ENCODE measurements at regions not wholly inside any gene's neighbourhood (a gene's known extent, or its start where the extent isn't known, plus 50 kb on each side); places are given as distances from the start of the nearest gene placed in this dataset.

DNA sequence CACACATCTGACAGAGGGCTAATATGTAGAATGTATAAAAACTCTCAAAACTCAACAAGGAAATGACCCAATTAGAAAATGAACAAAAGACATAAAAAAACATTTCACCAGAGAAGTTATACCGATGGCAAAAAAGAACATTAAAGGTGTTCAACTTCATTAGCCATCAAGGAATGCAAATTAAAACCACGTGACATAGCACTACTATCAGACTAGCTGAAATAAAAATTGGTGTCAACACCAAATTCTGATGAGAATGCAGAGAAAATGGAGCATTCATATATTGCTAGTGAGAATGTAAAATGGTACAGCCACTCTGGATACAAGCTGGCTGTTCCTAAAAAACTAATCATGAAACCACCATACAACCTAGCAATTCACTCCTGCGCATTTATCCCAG, 128.0 kb downstream of the INSIG2 start:
- TF ChIP-seq KAT7 (CRISPR knock-in tag; IDR thresholded peaks at IDR 0.05; ENCODE audit: borderline replicate concordance) = no peak
- no peak for TF ChIP-seq ZNF263 (CRISPR knock-in tag; IDR thresholded peaks at IDR 0.05; ENCODE audit: low read depth)
- TF ChIP-seq, protein P1, sequence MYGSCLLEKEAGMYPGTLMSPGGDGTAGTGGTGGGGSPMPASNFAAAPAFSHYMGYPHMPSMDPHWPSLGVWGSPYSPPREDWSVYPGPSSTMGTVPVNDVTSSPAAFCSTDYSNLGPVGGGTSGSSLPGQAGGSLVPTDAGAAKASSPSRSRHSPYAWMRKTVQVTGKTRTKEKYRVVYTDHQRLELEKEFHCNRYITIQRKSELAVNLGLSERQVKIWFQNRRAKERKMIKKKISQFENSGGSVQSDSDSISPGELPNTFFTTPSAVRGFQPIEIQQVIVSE (CRISPR knock-in tag; IDR thresholded peaks at IDR 0.05; ENCODE audit: borderline replicate concordance) = no peak
- no peak for TF ChIP-seq ETV6 (CRISPR knock-in tag; IDR thresholded peaks at IDR 0.05)
- TF ChIP-seq SOX15 (CRISPR knock-in tag; IDR thresholded peaks at IDR 0.05) = no peak
- TF ChIP-seq, protein P2, sequence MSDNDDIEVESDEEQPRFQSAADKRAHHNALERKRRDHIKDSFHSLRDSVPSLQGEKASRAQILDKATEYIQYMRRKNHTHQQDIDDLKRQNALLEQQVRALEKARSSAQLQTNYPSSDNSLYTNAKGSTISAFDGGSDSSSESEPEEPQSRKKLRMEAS (CRISPR knock-in tag; IDR thresholded peaks at IDR 0.05) = no peak
- no peak for TF ChIP-seq JAZF1 (CRISPR knock-in tag; IDR thresholded peaks at IDR 0.05)
- TF ChIP-seq, protein P3, sequence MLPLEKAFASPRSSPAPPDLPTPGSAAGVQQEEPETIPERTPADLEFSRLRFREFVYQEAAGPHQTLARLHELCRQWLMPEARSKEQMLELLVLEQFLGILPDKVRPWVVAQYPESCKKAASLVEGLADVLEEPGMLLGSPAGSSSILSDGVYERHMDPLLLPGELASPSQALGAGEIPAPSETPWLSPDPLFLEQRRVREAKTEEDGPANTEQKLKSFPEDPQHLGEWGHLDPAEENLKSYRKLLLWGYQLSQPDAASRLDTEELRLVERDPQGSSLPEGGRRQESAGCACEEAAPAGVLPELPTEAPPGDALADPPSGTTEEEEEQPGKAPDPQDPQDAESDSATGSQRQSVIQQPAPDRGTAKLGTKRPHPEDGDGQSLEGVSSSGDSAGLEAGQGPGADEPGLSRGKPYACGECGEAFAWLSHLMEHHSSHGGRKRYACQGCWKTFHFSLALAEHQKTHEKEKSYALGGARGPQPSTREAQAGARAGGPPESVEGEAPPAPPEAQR (CRISPR knock-in tag; IDR thresholded peaks at IDR 0.05) = no peak
- TF ChIP-seq PRRX2 (CRISPR knock-in tag; IDR thresholded peaks at IDR 0.05) = no peak
- no peak for TF ChIP-seq MYBL2 (CRISPR knock-in tag; IDR thresholded peaks at IDR 0.05)
- TF ChIP-seq, protein P4, sequence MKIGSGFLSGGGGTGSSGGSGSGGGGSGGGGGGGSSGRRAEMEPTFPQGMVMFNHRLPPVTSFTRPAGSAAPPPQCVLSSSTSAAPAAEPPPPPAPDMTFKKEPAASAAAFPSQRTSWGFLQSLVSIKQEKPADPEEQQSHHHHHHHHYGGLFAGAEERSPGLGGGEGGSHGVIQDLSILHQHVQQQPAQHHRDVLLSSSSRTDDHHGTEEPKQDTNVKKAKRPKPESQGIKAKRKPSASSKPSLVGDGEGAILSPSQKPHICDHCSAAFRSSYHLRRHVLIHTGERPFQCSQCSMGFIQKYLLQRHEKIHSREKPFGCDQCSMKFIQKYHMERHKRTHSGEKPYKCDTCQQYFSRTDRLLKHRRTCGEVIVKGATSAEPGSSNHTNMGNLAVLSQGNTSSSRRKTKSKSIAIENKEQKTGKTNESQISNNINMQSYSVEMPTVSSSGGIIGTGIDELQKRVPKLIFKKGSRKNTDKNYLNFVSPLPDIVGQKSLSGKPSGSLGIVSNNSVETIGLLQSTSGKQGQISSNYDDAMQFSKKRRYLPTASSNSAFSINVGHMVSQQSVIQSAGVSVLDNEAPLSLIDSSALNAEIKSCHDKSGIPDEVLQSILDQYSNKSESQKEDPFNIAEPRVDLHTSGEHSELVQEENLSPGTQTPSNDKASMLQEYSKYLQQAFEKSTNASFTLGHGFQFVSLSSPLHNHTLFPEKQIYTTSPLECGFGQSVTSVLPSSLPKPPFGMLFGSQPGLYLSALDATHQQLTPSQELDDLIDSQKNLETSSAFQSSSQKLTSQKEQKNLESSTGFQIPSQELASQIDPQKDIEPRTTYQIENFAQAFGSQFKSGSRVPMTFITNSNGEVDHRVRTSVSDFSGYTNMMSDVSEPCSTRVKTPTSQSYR (CRISPR knock-in tag; IDR thresholded peaks at IDR 0.05) = no peak
- TF ChIP-seq NFYB (CRISPR knock-in tag; conservative IDR thresholded peaks at IDR 0.05; ENCODE audit: low read depth) = no peak
- ATAC-seq = no peak
- CTCF ChIA-PET = interaction anchor here (0.6 to 1.8 kb wide), 3 partner anchors 14 to 379 kb away, joined by 3 to 5 read pairs (median 4); no protein-coding TSS in a partner anchor

DNA sequence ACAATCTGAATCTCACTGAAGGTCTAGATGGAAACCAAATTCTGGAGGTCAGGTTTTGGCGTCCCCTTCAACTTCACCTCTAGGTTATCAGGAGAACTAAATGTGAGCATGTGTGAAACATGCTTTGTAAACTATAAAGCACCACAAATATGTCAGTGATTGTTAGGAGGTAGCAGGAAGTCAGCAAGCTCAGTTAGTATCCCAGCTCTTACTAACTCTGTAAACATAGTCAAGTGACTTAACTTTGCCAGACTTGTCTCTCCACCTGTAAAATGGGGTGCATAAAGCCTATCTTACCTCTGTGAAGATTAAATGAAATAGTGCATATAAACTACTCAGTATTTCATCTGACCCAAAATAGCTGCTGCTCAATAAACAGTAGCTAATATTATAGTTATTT, 121.5 kb downstream of the INSIG2 start:
- POLR2A ChIA-PET = no interaction called here
- DNase-seq (ENCODE audit: low spot score) = no peak
- Mint-ChIP-seq H3K4me1 (no peaks in the 10 kb centered on the region), H3K27me3 (ENCODE audit: low read depth) (no peaks in the 10 kb centered on the region; the same call in none of the 2 replicates), H3K36me3 (no peaks in the 10 kb centered on the region), H3K27ac (no peak overlapping the region), H3K9me3 (no peaks in the 10 kb centered on the region), H3K4me3 (no peak overlapping the region)
- no peak for ATAC-seq
- TF ChIP-seq EMX1 (CRISPR knock-in tag; IDR thresholded peaks at IDR 0.05) (no peak), FOXK1 (CRISPR knock-in tag; IDR thresholded peaks at IDR 0.05) (no peak), JAZF1 (CRISPR knock-in tag; IDR thresholded peaks at IDR 0.05) (no peak), ZNF219 (CRISPR knock-in tag; IDR thresholded peaks at IDR 0.05; ENCODE audit: borderline replicate concordance) (no peak), ZNF317 (CRISPR knock-in tag; IDR thresholded peaks at IDR 0.05; ENCODE audit: borderline replicate concordance, low read depth) (no peak)
- TF ChIP-seq, protein P5, sequence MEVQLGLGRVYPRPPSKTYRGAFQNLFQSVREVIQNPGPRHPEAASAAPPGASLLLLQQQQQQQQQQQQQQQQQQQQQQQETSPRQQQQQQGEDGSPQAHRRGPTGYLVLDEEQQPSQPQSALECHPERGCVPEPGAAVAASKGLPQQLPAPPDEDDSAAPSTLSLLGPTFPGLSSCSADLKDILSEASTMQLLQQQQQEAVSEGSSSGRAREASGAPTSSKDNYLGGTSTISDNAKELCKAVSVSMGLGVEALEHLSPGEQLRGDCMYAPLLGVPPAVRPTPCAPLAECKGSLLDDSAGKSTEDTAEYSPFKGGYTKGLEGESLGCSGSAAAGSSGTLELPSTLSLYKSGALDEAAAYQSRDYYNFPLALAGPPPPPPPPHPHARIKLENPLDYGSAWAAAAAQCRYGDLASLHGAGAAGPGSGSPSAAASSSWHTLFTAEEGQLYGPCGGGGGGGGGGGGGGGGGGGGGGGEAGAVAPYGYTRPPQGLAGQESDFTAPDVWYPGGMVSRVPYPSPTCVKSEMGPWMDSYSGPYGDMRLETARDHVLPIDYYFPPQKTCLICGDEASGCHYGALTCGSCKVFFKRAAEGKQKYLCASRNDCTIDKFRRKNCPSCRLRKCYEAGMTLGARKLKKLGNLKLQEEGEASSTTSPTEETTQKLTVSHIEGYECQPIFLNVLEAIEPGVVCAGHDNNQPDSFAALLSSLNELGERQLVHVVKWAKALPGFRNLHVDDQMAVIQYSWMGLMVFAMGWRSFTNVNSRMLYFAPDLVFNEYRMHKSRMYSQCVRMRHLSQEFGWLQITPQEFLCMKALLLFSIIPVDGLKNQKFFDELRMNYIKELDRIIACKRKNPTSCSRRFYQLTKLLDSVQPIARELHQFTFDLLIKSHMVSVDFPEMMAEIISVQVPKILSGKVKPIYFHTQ (CRISPR knock-in tag; IDR thresholded peaks at IDR 0.05) = no peak
- TF ChIP-seq, protein P6, sequence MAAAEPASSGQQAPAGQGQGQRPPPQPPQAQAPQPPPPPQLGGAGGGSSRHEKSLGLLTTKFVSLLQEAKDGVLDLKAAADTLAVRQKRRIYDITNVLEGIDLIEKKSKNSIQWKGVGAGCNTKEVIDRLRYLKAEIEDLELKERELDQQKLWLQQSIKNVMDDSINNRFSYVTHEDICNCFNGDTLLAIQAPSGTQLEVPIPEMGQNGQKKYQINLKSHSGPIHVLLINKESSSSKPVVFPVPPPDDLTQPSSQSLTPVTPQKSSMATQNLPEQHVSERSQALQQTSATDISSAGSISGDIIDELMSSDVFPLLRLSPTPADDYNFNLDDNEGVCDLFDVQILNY (CRISPR knock-in tag; IDR thresholded peaks at IDR 0.05) = no peak
- TF ChIP-seq, protein P7, sequence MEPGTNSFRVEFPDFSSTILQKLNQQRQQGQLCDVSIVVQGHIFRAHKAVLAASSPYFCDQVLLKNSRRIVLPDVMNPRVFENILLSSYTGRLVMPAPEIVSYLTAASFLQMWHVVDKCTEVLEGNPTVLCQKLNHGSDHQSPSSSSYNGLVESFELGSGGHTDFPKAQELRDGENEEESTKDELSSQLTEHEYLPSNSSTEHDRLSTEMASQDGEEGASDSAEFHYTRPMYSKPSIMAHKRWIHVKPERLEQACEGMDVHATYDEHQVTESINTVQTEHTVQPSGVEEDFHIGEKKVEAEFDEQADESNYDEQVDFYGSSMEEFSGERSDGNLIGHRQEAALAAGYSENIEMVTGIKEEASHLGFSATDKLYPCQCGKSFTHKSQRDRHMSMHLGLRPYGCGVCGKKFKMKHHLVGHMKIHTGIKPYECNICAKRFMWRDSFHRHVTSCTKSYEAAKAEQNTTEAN (CRISPR knock-in tag; IDR thresholded peaks at IDR 0.05) = no peak
- TF ChIP-seq, protein P8, sequence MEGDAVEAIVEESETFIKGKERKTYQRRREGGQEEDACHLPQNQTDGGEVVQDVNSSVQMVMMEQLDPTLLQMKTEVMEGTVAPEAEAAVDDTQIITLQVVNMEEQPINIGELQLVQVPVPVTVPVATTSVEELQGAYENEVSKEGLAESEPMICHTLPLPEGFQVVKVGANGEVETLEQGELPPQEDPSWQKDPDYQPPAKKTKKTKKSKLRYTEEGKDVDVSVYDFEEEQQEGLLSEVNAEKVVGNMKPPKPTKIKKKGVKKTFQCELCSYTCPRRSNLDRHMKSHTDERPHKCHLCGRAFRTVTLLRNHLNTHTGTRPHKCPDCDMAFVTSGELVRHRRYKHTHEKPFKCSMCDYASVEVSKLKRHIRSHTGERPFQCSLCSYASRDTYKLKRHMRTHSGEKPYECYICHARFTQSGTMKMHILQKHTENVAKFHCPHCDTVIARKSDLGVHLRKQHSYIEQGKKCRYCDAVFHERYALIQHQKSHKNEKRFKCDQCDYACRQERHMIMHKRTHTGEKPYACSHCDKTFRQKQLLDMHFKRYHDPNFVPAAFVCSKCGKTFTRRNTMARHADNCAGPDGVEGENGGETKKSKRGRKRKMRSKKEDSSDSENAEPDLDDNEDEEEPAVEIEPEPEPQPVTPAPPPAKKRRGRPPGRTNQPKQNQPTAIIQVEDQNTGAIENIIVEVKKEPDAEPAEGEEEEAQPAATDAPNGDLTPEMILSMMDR (IDR thresholded peaks at IDR 0.05) = no peak
- CTCF ChIA-PET = no interaction called here

More for the DNA sequence above, 128.0 kb downstream of the INSIG2 start:
- Mint-ChIP-seq H3K36me3 (no peaks in the 10 kb centered on the region), H3K4me3 (no peak overlapping the region), H3K9me3 (no peaks in the 10 kb centered on the region), H3K4me1 (no peaks in the 10 kb centered on the region), H3K27me3 (ENCODE audit: low read depth) (no peaks in the 10 kb centered on the region), H3K27ac (no peak overlapping the region)
- POLR2A ChIA-PET = no interaction called here
- DNase-seq (ENCODE audit: low spot score) = no peak

Data from WTC11 (cell line).